HG03175 (cell line): ENCODE measurements at regions not wholly inside any gene's neighbourhood (a gene's known extent, or its start where the extent isn't known, plus 50 kb on each side); places are given as distances from the start of the nearest gene placed in this dataset.

Source experiments
- ATAC-seq: cut with Tn5 transposase; IDR thresholded peaks from one replicate; pipeline ENCODE4 v1.9.1; 2021; ENCODE audit warnings: mild to moderate bottlenecking, moderate library complexity; ENCODE audit not compliant: unreplicated experiment

GRCh38 chr12:127546721-127547505 is 720.1 kb upstream of the TMEM132C start:
- ATAC-seq: no peak

- no peak for ATAC-seq
Observed at GRCh38 chr12:127548123-127548553, 718.8 kb upstream of the TMEM132C start.

- ATAC-seq: no peak
Observed at GRCh38 chr12:127550271-127550670, 716.7 kb upstream of the TMEM132C start.

GRCh38 chr12:127552838-127553237 is 714.1 kb upstream of the TMEM132C start:
- no peak for ATAC-seq

GRCh38 chr12:127555071-127555470 is 711.9 kb upstream of the TMEM132C start:
- ATAC-seq: no peak

- ATAC-seq: no peak
Observed at GRCh38 chr12:127556231-127556886, 710.6 kb upstream of the TMEM132C start.

GRCh38 chr12:127558361-127558760 is 708.6 kb upstream of the TMEM132C start:
- ATAC-seq: no peak

- ATAC-seq: peak; percentile 74
Observed at GRCh38 chr12:127559349-127560040, 707.5 kb upstream of the TMEM132C start.

GRCh38 chr12:127560041-127560478 is 706.9 kb upstream of the TMEM132C start:
- no peak for ATAC-seq

- no peak for ATAC-seq
Observed at GRCh38 chr12:127562816-127563215, 704.2 kb upstream of the TMEM132C start.

- ATAC-seq: no peak
Observed at GRCh38 chr12:127565241-127565640, 701.7 kb upstream of the TMEM132C start.

- ATAC-seq: no peak
Observed at GRCh38 chr12:127567531-127567930, 699.4 kb upstream of the TMEM132C start.

GRCh38 chr12:127570387-127570786 is 696.6 kb upstream of the TMEM132C start:
- ATAC-seq: no peak

GRCh38 chr12:127570793-127571360 is 696.1 kb upstream of the TMEM132C start:
- no peak for ATAC-seq

GRCh38 chr12:127571578-127571977 is 695.4 kb upstream of the TMEM132C start:
- no peak for ATAC-seq

- no peak for ATAC-seq
Observed at GRCh38 chr12:127579446-127579845, 687.5 kb upstream of the TMEM132C start.

GRCh38 chr12:127582074-127582473 is 684.9 kb upstream of the TMEM132C start:
- ATAC-seq: no peak

GRCh38 chr12:127583041-127583440 is 683.9 kb upstream of the TMEM132C start:
- no peak for ATAC-seq

- no peak for ATAC-seq
Observed at GRCh38 chr12:127588249-127588648, 678.7 kb upstream of the TMEM132C start.

- no peak for ATAC-seq
Observed at GRCh38 chr12:127589541-127589940, 677.4 kb upstream of the TMEM132C start.

- ATAC-seq: no peak
Observed at GRCh38 chr12:127590868-127591267, 676.1 kb upstream of the TMEM132C start.
